G401.6 (cell line): ENCODE measurements at regions not wholly inside any gene's neighbourhood (a gene's known extent, or its start where the extent isn't known, plus 50 kb on each side); places are given as distances from the start of the nearest gene placed in this dataset.
"Not testable (repeated sequence)": the region's sequence is repeated elsewhere in the genome, so short reads cannot be mapped to it uniquely, and the experiment has no call there.

Source experiments
- FAIRE-seq: peaks from 2 replicates; lab custom pipeline; 2012; peaks lifted over from hg19 to GRCh38; lab: Jason Lieb, UNC

- no peak for FAIRE-seq
Measured at GRCh38 chr16:58792188-58792587, 58.1 kb upstream of the GOT2 start.

GRCh38 chr16:58790816-58791557, 56.9 kb upstream of the GOT2 start:
- not testable (repeated sequence) for FAIRE-seq

GRCh38 chr16:58789351-58789750, 55.2 kb upstream of the GOT2 start:
- no peak for FAIRE-seq
